Activated naive CD4-positive, alpha-beta T cell treated with anti-CD3 and anti-CD28 coated beads, Interleukin-2, amount 50 U/mL, for 16 hours (primary cell): ENCODE measurements at regions not wholly inside any gene's neighbourhood (a gene's known extent, or its start where the extent isn't known, plus 50 kb on each side); places are given as distances from the start of the nearest gene placed in this dataset.

Experiments
- DNase-seq: peaks from one replicate; pipeline ENCODE4 v3.0.0-alpha.2; 2020

- no peak for DNase-seq
Observed at GRCh38 chr1:82220754-82221153, 420.0 kb downstream of the ADGRL2 start.

GRCh38 chr1:82219841-82220240, 419.1 kb downstream of the ADGRL2 start:
- DNase-seq = no peak

GRCh38 chr1:82218846-82219245, 418.1 kb downstream of the ADGRL2 start:
- DNase-seq = no peak

GRCh38 chr1:82215853-82216175, 415.1 kb downstream of the ADGRL2 start:
- no peak for DNase-seq

- DNase-seq = no peak
Observed at GRCh38 chr1:82215056-82215852, 414.5 kb downstream of the ADGRL2 start.

- no peak for DNase-seq
Observed at GRCh38 chr1:82214606-82215005, 413.9 kb downstream of the ADGRL2 start.

GRCh38 chr1:82197606-82198005, 396.9 kb downstream of the ADGRL2 start:
- DNase-seq = no peak

GRCh38 chr1:82195245-82195644, 394.5 kb downstream of the ADGRL2 start:
- no peak for DNase-seq

GRCh38 chr1:82185084-82185483, 384.4 kb downstream of the ADGRL2 start:
- DNase-seq = no peak

GRCh38 chr1:82181846-82182245, 381.1 kb downstream of the ADGRL2 start:
- no peak for DNase-seq

GRCh38 chr1:82179131-82179530, 378.4 kb downstream of the ADGRL2 start:
- DNase-seq = no peak

GRCh38 chr1:82177192-82177591, 376.5 kb downstream of the ADGRL2 start:
- DNase-seq = no peak

GRCh38 chr1:82171955-82172354, 371.2 kb downstream of the ADGRL2 start:
- no peak for DNase-seq

- DNase-seq = no peak
Observed at GRCh38 chr1:82168482-82168881, 367.7 kb downstream of the ADGRL2 start.

GRCh38 chr1:82165304-82165703, 364.6 kb downstream of the ADGRL2 start:
- DNase-seq = no peak

- DNase-seq = no peak
Observed at GRCh38 chr1:82162486-82163420, 362.0 kb downstream of the ADGRL2 start.

- no peak for DNase-seq
Observed at GRCh38 chr1:82161700-82162141, 361.0 kb downstream of the ADGRL2 start.

- DNase-seq = no peak
Observed at GRCh38 chr1:82160903-82161302, 360.2 kb downstream of the ADGRL2 start.

GRCh38 chr1:82160036-82160435, 359.3 kb downstream of the ADGRL2 start:
- DNase-seq = no peak

- no peak for DNase-seq
Observed at GRCh38 chr1:82158981-82159380, 358.2 kb downstream of the ADGRL2 start.

GRCh38 chr1:82154219-82154970, 353.7 kb downstream of the ADGRL2 start:
- no peak for DNase-seq

GRCh38 chr1:82153752-82154151, 353.0 kb downstream of the ADGRL2 start:
- DNase-seq = no peak

GRCh38 chr1:82153272-82153629, 352.5 kb downstream of the ADGRL2 start:
- DNase-seq = no peak
